PC-3 (cell line): ENCODE measurements at regions not wholly inside any gene's neighbourhood (a gene's known extent, or its start where the extent isn't known, plus 50 kb on each side); places are given as distances from the start of the nearest gene placed in this dataset.

Experiments used
- CTCF ChIP-seq: fragments of 300-600 bp; sonication (generic); conservative IDR thresholded peaks from 2 replicates; pipeline ENCODE4 v1.5.1; 2017; ENCODE audit warnings: antibody characterized with exemption, low read depth, mild to moderate bottlenecking, low read length
- EZH2phosphoT487 ChIP-seq: fragments of 300-600 bp; sonication (generic); IDR thresholded peaks from 2 replicates; pipeline ENCODE4 v1.6.1; 2018; ENCODE audit warnings: mild to moderate bottlenecking, antibody characterized with exemption, low read length, borderline replicate concordance

- no peak for TF ChIP-seq CTCF
- no peak for TF ChIP-seq EZH2phosphoT487
These were observed 379.0 kb downstream of the GBE1 start for GRCh38 chr3:81382470-81382869.
